SH-SY5Y (cell line): ENCODE measurements at regions not wholly inside any gene's neighbourhood (a gene's known extent, or its start where the extent isn't known, plus 50 kb on each side); places are given as distances from the start of the nearest gene placed in this dataset.

Source experiments
- GATA2 ChIP-seq: IDR thresholded peaks from 2 replicates; pipeline ENCODE4 v1.6.1; 2011; ENCODE audit warnings: mild to moderate bottlenecking, low read depth, low read length
- GATA3 ChIP-seq: IDR thresholded peaks from 2 replicates; pipeline ENCODE4 v1.6.1; 2011; ENCODE audit warnings: low read depth, mild to moderate bottlenecking, low read length, moderate library complexity

DNA sequence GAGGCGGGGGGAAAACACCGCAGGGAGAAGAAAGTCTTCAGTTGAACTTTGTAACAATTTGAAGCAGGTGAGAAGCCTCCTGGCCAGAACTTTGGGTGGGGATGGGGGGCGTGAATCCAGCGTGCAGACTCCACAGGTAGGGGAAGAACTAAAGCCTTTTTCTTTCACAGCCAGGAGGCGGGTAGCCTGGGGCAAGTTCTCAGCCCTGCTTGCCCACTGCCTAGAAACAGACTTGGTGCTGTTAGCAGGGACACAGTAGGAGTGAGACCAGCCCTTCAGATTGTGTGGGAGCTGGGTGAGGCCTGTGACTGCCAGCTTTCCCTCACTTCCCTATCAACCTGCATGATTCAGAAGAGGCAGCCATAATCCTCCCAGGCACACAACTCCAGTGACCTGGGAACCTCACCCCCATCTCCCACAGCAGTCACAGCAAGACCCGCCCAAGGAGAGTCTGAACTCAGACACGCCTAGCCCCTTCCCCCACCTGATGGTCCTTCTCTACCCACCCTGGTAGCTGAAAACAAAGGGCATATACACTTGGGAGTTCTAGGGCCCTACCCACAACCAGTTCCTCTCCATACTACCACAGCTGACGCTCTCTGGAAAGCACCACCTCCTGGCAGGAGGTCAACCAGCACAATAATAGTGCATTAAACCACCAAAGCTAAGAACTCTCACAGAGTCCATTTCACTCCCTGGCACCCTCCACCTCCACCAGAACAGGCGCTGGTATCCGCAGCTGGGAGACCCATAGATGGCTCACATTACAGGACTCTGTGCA is 83.5 kb upstream of the CDC42BPA start:
- TF ChIP-seq GATA2, result no peak
- no peak for TF ChIP-seq GATA3
